GM21576 (cell line): ENCODE measurements at regions not wholly inside any gene's neighbourhood (a gene's known extent, or its start where the extent isn't known, plus 50 kb on each side); places are given as distances from the start of the nearest gene placed in this dataset.
"Not testable (repeated sequence)": the region's sequence is repeated elsewhere in the genome, so short reads cannot be mapped to it uniquely, and the experiment has no call there.

Source experiments
- ATAC-seq: cut with Tn5 transposase; IDR thresholded peaks from one replicate; pipeline ENCODE4 v1.9.1; 2021; ENCODE audit warnings: mild to moderate bottlenecking, moderate library complexity; ENCODE audit not compliant: unreplicated experiment

GRCh38 chr2:194870974-194871535 is 786.0 kb upstream of the SLC39A10 start:
- ATAC-seq, result no peak

DNA sequence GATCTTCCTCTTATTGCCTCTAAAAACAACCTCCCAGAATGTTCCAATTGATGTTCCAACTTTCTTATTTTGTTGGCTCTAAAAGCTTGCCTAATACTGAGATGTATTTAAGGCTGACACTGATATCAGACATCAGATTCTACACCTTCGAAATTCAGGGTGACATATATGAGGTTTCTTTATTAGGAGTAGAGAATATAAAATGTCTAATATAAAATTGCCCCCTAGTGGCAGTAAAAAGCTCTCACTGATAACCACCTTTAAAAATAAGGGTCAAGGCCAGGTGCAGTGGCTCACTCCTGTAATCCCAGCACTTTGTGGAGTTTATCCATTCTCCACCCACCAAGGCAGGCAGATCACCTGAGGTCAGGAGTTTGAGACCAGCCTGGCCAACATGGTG is 789.7 kb upstream of the SLC39A10 start:
- peak; percentile 80 for ATAC-seq

GRCh38 chr2:194854941-194855340 is 802.1 kb upstream of the SLC39A10 start:
- ATAC-seq, result no peak

GRCh38 chr2:194842871-194843270 is 814.2 kb upstream of the SLC39A10 start:
- ATAC-seq, result no peak

DNA sequence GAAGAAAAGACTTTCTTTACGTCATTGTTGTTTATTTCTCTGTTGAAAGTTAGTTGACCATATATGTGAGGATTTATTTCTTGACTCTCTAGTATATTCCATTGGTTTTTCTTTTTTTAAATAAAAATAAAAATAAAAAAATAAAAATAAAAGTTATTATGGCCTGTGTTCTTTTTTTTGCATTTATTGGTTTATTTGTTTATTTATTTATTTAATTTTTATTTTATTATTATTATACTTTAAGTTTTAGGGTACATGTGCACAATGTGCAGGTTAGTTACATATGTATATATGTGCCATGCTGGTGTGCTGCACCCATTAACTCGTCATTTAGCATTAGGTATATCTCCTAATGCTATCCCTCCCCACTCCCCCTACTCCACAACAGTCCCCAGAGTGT is 822.7 kb upstream of the SLC39A10 start:
- ATAC-seq, result not testable (repeated sequence)

DNA sequence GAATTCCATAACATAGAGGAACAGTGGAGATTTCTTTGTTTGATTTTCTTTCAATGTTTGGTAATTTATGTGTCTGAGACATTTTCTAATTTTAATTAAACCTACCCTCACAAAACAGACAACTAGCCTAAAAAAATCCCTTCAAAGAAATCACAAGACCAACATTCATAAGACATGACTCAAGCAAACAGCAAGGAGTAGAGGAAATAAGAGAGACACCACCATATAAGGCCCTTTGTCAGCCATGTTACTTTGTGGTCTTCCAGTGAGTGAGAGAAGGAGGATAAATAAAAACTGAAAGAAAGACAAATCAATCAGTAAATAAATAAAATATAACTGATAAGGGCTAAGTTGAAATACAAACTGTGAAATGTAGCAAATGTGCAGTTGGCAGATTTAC is 830.8 kb upstream of the SLC39A10 start:
- no peak for ATAC-seq

DNA sequence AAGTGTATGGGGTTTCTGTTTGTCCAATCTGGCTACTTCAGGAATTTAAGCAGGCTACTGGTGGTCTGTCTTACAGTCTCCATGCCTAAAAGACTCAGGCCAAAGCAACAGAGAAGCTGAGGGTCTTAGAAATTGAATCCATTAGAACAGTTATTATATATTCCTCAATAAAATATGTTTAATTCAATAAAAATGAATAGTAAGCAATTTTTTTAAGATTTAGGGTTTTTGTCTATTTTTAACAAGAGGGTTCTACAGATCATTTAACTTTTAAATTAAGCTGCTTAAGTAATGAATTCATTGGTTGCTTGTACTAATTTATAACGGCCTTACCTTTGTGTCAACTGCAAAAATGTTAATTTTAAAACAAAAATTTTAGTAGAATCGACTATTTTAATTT is 832.6 kb upstream of the SLC39A10 start:
- ATAC-seq, result no peak

DNA sequence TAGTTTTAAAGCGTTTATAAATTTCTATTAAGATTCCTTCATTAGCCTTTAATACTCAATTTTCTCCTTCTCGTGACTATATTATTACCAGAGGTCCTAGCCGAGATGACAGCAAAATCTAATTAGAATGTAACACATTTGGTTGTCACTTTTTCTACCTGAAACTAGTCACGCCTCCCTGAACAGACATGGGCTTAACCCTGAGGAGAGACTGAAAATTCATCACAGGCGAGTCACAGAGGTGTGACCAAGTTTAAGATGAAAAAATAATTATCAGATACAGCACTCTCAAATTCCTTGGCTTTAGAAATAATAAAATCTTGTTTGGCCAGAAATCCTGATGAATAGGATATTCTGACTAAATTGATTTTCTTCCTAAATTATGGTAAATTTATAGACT is 834.4 kb upstream of the SLC39A10 start:
- ATAC-seq, result no peak

DNA sequence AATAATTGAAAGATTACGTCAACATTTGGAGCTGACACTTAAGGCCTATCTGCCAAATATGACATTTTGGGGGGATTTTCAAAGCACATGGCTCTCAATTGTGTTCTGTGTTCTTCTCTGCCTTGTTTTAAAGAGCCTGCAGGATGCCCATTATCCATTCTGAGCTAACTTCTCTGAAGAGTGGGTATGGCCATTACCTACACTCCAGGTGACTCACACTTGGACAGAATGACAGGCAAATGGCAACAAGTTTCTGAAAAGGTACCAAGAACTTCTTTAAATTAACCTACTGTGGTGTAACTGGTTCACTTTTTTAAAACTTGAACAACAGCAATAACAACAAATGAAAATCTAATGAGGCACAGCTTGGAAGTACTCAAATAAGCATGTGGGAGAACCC is 834.9 kb upstream of the SLC39A10 start:
- ATAC-seq, result no peak

DNA sequence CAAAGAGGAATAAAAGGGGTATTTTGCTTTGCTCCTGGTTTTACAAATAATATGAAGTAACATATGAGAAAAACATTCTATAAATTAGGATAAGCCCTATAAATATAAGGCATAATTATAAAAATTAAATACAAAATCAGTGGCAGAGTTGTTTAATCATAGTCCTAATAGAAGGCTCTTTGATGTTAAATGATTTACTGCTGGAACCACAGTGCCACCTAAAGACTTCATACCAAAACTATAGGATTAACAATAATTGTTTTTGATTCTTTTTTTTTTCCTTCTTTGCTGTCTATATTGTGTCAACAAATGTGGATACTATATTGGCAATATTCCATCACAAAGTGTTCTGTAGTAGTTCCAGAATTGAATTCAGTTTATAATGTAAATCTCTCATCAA is 837.7 kb upstream of the SLC39A10 start:
- no peak for ATAC-seq

- ATAC-seq, result no peak
Measured at GRCh38 chr2:194815475-194815874, 841.6 kb upstream of the SLC39A10 start.

DNA sequence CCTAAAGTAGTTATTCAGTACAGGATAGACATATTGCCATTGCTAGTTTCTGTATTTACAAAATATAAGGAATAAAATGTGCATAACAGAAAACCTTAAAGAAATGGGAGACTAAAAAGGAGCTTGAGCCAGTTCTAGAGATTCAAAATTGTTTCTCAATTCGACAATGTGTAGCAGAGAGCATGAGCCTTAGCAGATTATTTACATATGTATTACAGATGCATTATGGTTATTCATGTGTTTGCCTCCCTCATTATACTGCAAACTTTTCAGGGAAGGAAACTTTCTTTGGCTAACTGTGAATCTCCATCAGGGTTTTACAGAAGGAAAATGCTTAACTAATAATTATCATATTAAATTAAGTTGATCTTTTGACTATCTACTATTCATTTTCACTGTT is 854.4 kb upstream of the SLC39A10 start:
- no peak for ATAC-seq

- not testable (repeated sequence) for ATAC-seq
Measured at GRCh38 chr2:194787071-194787470, 870.0 kb upstream of the SLC39A10 start.

DNA sequence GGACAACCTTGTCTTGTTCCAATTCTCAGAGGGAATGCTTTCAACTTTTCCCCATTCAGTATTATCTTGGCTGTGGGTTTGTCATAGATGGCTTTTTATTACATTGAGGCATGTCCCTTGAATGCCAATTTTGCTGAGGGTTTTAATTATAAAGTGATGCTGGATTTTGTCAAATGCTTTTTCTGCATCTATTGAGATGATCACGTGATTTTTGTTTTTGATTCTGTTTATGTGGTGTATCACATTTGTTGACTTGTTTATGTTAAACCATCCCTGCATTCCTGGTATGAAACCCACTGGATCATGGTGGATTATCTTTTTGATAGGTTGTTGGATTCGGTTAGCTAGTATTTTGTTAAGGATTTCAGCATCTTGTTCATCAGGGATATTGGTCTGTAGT is 885.6 kb upstream of the SLC39A10 start:
- not testable (repeated sequence) for ATAC-seq

GRCh38 chr2:194769030-194769429 is 888.0 kb upstream of the SLC39A10 start:
- ATAC-seq, result no peak

- ATAC-seq, result no peak
Measured at GRCh38 chr2:194765723-194766122, 891.3 kb upstream of the SLC39A10 start.

- ATAC-seq, result no peak
Measured at GRCh38 chr2:194750926-194751325, 906.1 kb upstream of the SLC39A10 start.

- no peak for ATAC-seq
Measured at GRCh38 chr2:194745557-194746146, 911.4 kb upstream of the SLC39A10 start.

- no peak for ATAC-seq
Measured at GRCh38 chr2:194742706-194743105, 914.3 kb upstream of the SLC39A10 start.

- ATAC-seq, result no peak
Measured at GRCh38 chr2:194739217-194739616, 917.8 kb upstream of the SLC39A10 start.

DNA sequence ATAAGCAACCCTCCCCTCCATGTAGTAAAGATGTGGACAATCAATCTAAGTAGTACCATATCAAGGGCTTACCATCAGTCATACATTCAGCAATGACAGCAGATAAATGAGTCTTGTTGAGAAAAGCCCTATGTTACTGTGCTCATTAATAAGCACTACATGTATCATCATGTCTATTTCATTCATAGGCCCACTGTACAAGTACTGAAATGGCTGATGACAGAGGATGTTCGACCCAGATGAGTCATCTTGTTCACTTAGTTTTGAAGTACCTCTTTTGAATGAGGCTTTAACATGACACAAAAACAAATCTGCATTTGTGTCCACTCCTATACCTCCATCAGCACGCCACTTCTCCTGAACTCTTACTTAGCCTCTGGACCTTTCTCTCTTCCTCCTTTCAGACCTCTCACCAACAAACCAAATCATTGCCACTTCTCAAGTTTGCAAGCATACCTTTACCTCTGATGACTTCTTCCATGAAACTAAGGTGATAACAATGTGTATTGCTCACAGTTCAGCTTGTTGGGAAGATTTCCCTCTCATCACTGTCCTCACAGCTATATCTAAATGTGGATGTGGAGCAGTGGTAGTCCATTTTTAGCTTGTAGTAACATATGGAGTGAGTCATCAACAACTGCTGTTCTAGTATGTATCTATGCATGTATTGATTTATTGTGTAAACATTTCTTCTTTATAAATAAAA is 921.0 kb upstream of the SLC39A10 start:
- no peak for ATAC-seq

DNA sequence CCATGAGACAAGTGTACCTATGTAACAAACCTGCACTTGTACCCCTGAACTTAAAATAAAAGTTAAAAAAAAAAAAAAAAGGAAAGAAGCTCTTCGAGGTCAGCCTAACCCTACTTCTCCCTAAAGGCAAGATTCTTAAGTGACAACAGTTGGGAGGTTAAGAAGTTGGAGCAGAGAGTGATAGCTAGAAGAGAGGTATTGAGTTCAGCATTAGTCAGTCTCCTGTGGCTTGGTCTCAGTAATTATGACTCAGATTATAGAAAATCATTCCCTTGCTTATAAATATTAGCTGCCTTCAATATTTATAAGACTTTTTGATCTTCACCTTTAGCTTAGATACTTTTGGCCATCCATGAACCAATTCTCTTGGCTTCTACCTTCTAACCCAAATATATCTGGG is 926.8 kb upstream of the SLC39A10 start:
- no peak for ATAC-seq

GRCh38 chr2:194725169-194725568 is 931.9 kb upstream of the SLC39A10 start:
- no peak for ATAC-seq
